AG04450 (cell line): ENCODE measurements at regions not wholly inside any gene's neighbourhood (a gene's known extent, or its start where the extent isn't known, plus 50 kb on each side); places are given as distances from the start of the nearest gene placed in this dataset.

Source experiments
- CTCF ChIA-PET: fragments of 300-600, 350-600 bp; formaldehyde crosslinking; extraction: SDS; loops from one replicate; lab custom pipeline; 2022; ENCODE audit warnings: antibody characterized with exemption, inconsistent platforms; lab: Charles Lee
- POLR2A ChIA-PET: fragments of 350-600 bp; formaldehyde crosslinking; extraction: SDS; loops from one replicate; lab custom pipeline; 2021; ENCODE audit warnings: antibody characterized with exemption, inconsistent platforms; lab: Yijun Ruan, JAX
- DNase-seq: peaks from one replicate; pipeline ENCODE4 v3.0.0-alpha.2; 2011; ENCODE audit warnings: low read depth, low spot score
- H3K27ac ChIP-seq: one replicate; pipeline ENCODE4 v1.5.1; 2012; ENCODE audit warnings: low read depth, low read length, control low read depth
- H3K27me3 ChIP-seq: one replicate; pipeline ENCODE4 v1.6.0; 2012; ENCODE audit warnings: low read length; ENCODE audit not compliant: control insufficient read depth, insufficient read depth
- H3K4me3 ChIP-seq: 2 replicates; pipeline ENCODE4 v1.5.1; 2011; ENCODE audit warnings: mild to moderate bottlenecking, low read depth, low read length, control low read depth
- H3K9me3 ChIP-seq: 2 replicates; pipeline ENCODE4 v1.5.1; 2012; ENCODE audit warnings: low read length; ENCODE audit not compliant: control insufficient read depth, insufficient read depth
- TF ChIP-seq, protein P1 (sequence below): IDR thresholded peaks from 2 replicates; pipeline ENCODE4 v1.5.1; 2011; ENCODE audit warnings: low read depth, low read length, control low read depth, inconsistent platforms

DNA sequence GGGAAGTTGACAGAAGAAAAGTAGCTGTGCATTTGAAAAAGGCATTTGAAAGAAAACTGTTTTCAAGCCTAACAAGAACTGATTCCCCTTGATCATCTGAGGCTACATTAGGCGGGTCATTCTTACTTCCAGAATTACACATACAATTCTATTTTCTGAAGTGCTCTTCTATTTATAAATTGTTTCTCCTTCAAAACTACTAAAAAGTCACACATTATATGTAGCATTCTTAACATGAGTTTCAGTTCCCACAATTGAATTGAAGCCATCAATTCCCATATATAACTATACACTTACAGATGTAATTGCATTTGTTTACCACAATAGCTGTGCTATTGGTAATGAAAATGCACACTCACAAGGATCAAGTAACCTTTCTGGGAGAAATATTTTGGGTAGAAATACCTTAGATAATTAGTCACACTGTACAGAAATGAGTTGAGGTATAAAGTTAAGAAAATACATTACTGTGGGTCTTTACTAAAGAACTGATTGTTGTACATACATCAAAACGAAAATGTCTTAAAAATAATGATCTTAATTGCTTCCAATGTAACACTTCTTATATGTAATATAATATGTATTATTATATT, 1688.0 kb upstream of the AGA start:
- H3K9me3 ChIP-seq: no peaks in the 10 kb centered on the region
- CTCF ChIA-PET: no interaction called here
- no peaks in the 10 kb centered on the region for H3K27me3 ChIP-seq
- no peak for DNase-seq
- no peak overlapping the region for H3K27ac ChIP-seq
- POLR2A ChIA-PET: no interaction called here
- no peak overlapping the region for H3K4me3 ChIP-seq
- TF ChIP-seq, protein P1, sequence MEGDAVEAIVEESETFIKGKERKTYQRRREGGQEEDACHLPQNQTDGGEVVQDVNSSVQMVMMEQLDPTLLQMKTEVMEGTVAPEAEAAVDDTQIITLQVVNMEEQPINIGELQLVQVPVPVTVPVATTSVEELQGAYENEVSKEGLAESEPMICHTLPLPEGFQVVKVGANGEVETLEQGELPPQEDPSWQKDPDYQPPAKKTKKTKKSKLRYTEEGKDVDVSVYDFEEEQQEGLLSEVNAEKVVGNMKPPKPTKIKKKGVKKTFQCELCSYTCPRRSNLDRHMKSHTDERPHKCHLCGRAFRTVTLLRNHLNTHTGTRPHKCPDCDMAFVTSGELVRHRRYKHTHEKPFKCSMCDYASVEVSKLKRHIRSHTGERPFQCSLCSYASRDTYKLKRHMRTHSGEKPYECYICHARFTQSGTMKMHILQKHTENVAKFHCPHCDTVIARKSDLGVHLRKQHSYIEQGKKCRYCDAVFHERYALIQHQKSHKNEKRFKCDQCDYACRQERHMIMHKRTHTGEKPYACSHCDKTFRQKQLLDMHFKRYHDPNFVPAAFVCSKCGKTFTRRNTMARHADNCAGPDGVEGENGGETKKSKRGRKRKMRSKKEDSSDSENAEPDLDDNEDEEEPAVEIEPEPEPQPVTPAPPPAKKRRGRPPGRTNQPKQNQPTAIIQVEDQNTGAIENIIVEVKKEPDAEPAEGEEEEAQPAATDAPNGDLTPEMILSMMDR: no peak

DNA sequence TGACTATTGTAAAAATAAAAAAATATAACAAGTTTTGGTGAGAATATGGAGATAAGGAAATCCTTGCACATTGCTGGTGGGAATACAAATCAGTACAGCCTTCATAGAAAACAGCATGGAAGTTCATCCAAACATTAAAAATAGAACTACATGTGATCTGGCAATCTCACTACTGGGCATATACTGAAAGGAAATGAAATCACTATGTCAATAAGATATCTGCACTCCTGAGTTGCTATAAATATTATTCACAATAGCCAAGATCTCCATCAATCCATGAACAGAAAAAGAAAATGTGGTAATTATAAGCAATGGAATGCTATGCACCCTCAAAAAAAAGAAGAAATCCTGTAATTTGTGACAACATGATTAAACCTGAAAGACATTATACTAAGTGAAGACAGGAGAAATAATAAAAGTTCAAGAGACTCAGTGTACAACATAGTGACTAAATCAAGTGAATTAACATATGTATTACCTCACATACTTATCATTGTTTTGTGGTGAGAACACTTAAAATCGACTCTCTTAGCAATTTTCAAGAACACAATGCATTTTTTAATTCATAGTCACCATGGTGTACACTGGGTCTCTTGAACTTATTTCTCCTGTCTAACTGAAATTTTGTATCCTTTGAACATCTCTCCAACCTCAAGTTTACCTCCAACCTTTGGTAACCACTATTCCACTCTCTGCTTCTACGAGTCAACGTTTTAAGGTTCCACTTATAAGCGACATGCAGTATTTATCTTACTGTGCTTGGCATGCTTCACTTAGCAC, 1703.7 kb upstream of the AGA start:
- Histone ChIP-seq H3K27me3 (no peaks in the 10 kb centered on the region), H3K9me3 (no peaks in the 10 kb centered on the region), H3K27ac (no peak overlapping the region), H3K4me3 (no peak overlapping the region)
- ChIA-PET CTCF (no interaction called here), POLR2A (no interaction called here)
- peak; percentile 3 for DNase-seq
- TF ChIP-seq, protein P1: no peak

DNA sequence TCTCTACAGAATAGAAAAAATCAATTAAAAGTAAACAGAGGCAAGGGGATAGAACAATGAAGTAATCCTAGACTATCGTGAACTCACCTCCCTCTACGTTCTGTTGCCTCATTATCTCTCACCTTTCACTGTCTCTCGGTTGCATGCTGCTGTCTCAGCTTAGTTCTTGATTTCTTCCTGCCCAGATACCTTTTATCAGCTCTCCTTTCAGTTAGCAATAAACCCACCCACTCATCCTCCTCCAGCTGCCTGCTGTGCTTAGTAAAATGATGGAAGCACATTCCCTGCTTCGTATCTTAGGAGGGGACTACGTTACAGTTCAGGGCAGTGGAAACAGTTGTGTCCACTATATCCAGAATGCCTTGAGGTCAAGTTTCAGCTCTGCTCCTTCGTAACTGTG, 1709.5 kb upstream of the AGA start:
- no peaks in the 10 kb centered on the region for H3K27me3 ChIP-seq
- H3K9me3 ChIP-seq: no peaks in the 10 kb centered on the region
- H3K27ac ChIP-seq: no peak overlapping the region
- no peak overlapping the region for H3K4me3 ChIP-seq
- POLR2A ChIA-PET: no interaction called here
- DNase-seq: no peak
- TF ChIP-seq, protein P1: no peak
- CTCF ChIA-PET: no interaction called here

DNA sequence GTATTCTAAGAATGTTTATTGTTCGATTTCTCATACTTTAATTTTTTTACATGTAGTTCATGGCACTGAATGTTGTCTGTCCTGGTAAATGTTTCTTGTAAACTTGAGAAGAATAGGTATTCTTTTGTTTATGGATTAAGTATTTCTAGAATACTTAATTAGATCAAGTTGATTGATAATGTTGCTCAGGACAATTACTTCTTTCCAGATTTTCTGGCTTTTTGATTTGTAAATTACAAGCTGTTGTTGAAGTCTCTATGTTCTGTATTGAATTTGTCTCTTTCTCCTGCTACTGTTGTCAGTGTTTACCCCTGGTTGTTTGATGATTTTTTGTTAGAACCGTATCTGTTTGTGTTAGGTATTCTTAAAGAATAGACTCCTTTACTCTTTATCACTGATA, 1720.9 kb upstream of the AGA start:
- TF ChIP-seq, protein P1: no peak
- ChIA-PET CTCF (no interaction called here), POLR2A (no interaction called here)
- no peaks in the 10 kb centered on the region for H3K9me3 ChIP-seq
- H3K4me3 ChIP-seq: no peak overlapping the region
- H3K27ac ChIP-seq: no peak overlapping the region
- no peaks in the 10 kb centered on the region for H3K27me3 ChIP-seq
- no peak for DNase-seq

DNA sequence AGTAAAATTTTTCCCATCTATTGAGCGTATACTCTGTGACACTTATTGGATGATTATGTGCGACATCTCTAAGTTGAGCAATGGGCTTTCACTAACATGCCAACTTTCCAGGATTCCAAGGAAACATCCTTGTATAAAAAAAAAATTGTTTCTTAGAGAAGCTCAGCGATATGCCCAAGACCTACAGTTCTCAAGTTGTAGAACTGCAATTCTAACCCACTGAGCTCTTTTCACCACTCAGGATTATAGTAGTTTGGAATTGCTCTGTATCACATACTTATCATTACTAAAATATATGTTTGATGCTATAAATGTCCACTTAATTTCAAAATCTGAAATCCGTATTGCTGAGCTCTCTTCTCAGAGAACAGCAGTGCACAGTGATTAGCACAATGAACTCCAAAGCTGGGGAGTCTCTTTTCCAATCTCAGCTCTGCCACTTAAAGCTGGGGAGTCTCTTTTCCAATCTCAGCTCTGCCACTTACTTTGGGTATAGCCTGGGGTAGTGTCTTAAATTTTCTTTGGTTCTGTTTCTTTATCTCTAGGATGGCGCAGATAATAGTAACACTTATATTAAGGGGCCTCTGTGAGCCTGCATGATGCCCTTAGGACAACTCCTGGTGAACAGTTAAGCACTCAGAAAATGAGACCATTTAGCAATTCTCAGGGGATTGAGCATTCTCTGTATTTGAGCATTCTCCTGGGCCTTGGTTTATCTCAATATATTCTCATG, 1722.2 kb upstream of the AGA start:
- POLR2A ChIA-PET: no interaction called here
- Histone ChIP-seq H3K27ac (no peak overlapping the region), H3K9me3 (no peaks in the 10 kb centered on the region), H3K4me3 (no peak overlapping the region), H3K27me3 (no peaks in the 10 kb centered on the region)
- DNase-seq: no peak
- CTCF ChIA-PET: no interaction called here
- TF ChIP-seq, protein P1: no peak
